WTC11 (cell line): ENCODE measurements at regions not wholly inside any gene's neighbourhood (a gene's known extent, or its start where the extent isn't known, plus 50 kb on each side); places are given as distances from the start of the nearest gene placed in this dataset.

Source experiments
- ATAC-seq: fragments of 200-7000 bp; cut with Tn5 transposase; 2 replicates; pipeline ENCODE4 v1.10.0; 2021; ENCODE audit warnings: mild to moderate bottlenecking, moderate library complexity
- CTCF ChIA-PET: fragments of 300-600 bp; sonication (Branson Sonifier 250); formaldehyde crosslinking; loops from one replicate; lab custom pipeline; 2021; ENCODE audit warnings: antibody characterized with exemption; lab: Charles Lee
- POLR2A ChIA-PET: fragments of 350-600 bp; sonication (Branson Sonifier 250); formaldehyde crosslinking; loops from one replicate; lab custom pipeline; 2021; ENCODE audit warnings: antibody characterized with exemption; lab: Charles Lee
- DNase-seq: peaks from one replicate; pipeline ENCODE4 v3.0.0; 2021; ENCODE audit warnings: low spot score
- H3K27ac Mint-ChIP-seq: 2 replicates; pipeline ENCODE4 v1.8.0; 2021; ENCODE audit warnings: mixed read lengths
- H3K27me3 Mint-ChIP-seq: 2 replicates; pipeline ENCODE4 v1.8.0; 2021; ENCODE audit warnings: low read depth, mild to moderate bottlenecking, moderate library complexity, mixed read lengths
- H3K36me3 Mint-ChIP-seq: 2 replicates; pipeline ENCODE4 v1.8.0; 2021; ENCODE audit warnings: mixed read lengths
- H3K4me1 Mint-ChIP-seq: 2 replicates; pipeline ENCODE4 v1.8.0; 2022; ENCODE audit warnings: mixed read lengths
- H3K4me3 Mint-ChIP-seq: 2 replicates; pipeline ENCODE4 v1.8.0; 2021; ENCODE audit warnings: mild to moderate bottlenecking, moderate library complexity, mixed read lengths
- H3K9me3 Mint-ChIP-seq: 2 replicates; pipeline ENCODE4 v1.8.0; 2021; ENCODE audit warnings: mixed read lengths
- ATF1 ChIP-seq: sonication (generic); formaldehyde crosslinking; IDR thresholded peaks from 2 replicates; pipeline ENCODE4 v1.8.1; 2023; ENCODE audit warnings: mild to moderate bottlenecking, moderate library complexity, missing genetic modification reagents
- CDX4 ChIP-seq: fragments of 250-450 bp; sonication (Bioruptor Pico); IDR thresholded peaks from 2 replicates; pipeline ENCODE4 v1.9.0; 2021; ENCODE audit warnings: moderate library complexity, mild to moderate bottlenecking, inconsistent platforms, borderline replicate concordance
- E2F1 ChIP-seq: sonication (generic); formaldehyde crosslinking; IDR thresholded peaks from 2 replicates; pipeline ENCODE4 v1.8.0; 2022; ENCODE audit warnings: mild to moderate bottlenecking, missing genetic modification reagents
- ELF4 ChIP-seq: sonication (generic); formaldehyde crosslinking; IDR thresholded peaks from 2 replicates; pipeline ENCODE4 v1.8.1; 2022; ENCODE audit warnings: low read depth, mild to moderate bottlenecking, moderate library complexity, missing genetic modification reagents
- EMX1 ChIP-seq: fragments of 250-450 bp; sonication (Bioruptor Pico); IDR thresholded peaks from 2 replicates; pipeline ENCODE4 v1.8.0; 2021; ENCODE audit warnings: mild to moderate bottlenecking
- ETV6 ChIP-seq: sonication (generic); formaldehyde crosslinking; IDR thresholded peaks from 2 replicates; pipeline ENCODE4 v1.8.1; 2022; ENCODE audit warnings: mild to moderate bottlenecking, missing genetic modification reagents
- FOXJ3 ChIP-seq: sonication (generic); formaldehyde crosslinking; IDR thresholded peaks from 2 replicates; pipeline ENCODE4 v1.9.0; 2021; ENCODE audit warnings: missing genetic modification reagents, mild to moderate bottlenecking, borderline replicate concordance
- FOXK1 ChIP-seq: sonication (generic); formaldehyde crosslinking; IDR thresholded peaks from 2 replicates; pipeline ENCODE4 v1.8.0; 2022; ENCODE audit warnings: mild to moderate bottlenecking, moderate library complexity, missing genetic modification reagents
- HMGA2 ChIP-seq: fragments of 250-450 bp; sonication (Bioruptor Pico); IDR thresholded peaks from 2 replicates; pipeline ENCODE4 v1.4.0; 2021; ENCODE audit warnings: mild to moderate bottlenecking, moderate library complexity
- HMGXB4 ChIP-seq: sonication (generic); formaldehyde crosslinking; IDR thresholded peaks from 2 replicates; pipeline ENCODE4 v1.8.1; 2023; ENCODE audit warnings: mild to moderate bottlenecking, moderate library complexity, missing genetic modification reagents
- IRF1 ChIP-seq: sonication (generic); formaldehyde crosslinking; IDR thresholded peaks from 2 replicates; pipeline ENCODE4 v1.8.0; 2023; ENCODE audit warnings: missing genetic modification reagents
- IRF2 ChIP-seq: sonication (generic); formaldehyde crosslinking; IDR thresholded peaks from 2 replicates; pipeline ENCODE4 v1.8.0; 2022; ENCODE audit warnings: low read depth, missing genetic modification reagents, borderline replicate concordance
- KAT7 ChIP-seq: sonication (generic); formaldehyde crosslinking; IDR thresholded peaks from 2 replicates; pipeline ENCODE4 v1.8.1; 2023; ENCODE audit warnings: missing genetic modification reagents, mild to moderate bottlenecking, borderline replicate concordance
- MYBL2 ChIP-seq: sonication (generic); formaldehyde crosslinking; IDR thresholded peaks from 2 replicates; pipeline ENCODE4 v1.8.1; 2023; ENCODE audit warnings: mild to moderate bottlenecking, moderate library complexity, missing genetic modification reagents
- NFE2L1 ChIP-seq: sonication (generic); formaldehyde crosslinking; IDR thresholded peaks from 2 replicates; pipeline ENCODE4 v1.8.1; 2023; ENCODE audit warnings: missing genetic modification reagents
- NFYB ChIP-seq: sonication (generic); formaldehyde crosslinking; conservative IDR thresholded peaks from 2 replicates; pipeline ENCODE4 v1.8.0; 2022; ENCODE audit warnings: low read depth, missing genetic modification reagents
- NR3C1 ChIP-seq: sonication (generic); formaldehyde crosslinking; conservative IDR thresholded peaks from 2 replicates; pipeline ENCODE4 v1.8.1; 2023; ENCODE audit warnings: low read depth, mild to moderate bottlenecking, missing genetic modification reagents
- PRRX2 ChIP-seq: fragments of 250-450 bp; sonication (Bioruptor Pico); IDR thresholded peaks from 2 replicates; pipeline ENCODE4 v1.8.0; 2021; ENCODE audit warnings: mild to moderate bottlenecking
- RELA ChIP-seq: sonication (generic); formaldehyde crosslinking; IDR thresholded peaks from 2 replicates; pipeline ENCODE4 v1.8.1; 2022; ENCODE audit warnings: missing genetic modification reagents, mild to moderate bottlenecking, borderline replicate concordance
- SMAD4 ChIP-seq: sonication (generic); formaldehyde crosslinking; IDR thresholded peaks from 2 replicates; pipeline ENCODE4 v1.8.0; 2022; ENCODE audit warnings: mild to moderate bottlenecking, missing genetic modification reagents
- SOX15 ChIP-seq: fragments of 250-450 bp; sonication (Bioruptor Pico); IDR thresholded peaks from 2 replicates; pipeline ENCODE4 v1.9.0; 2021; ENCODE audit warnings: mild to moderate bottlenecking
- SP1 ChIP-seq: sonication (generic); formaldehyde crosslinking; conservative IDR thresholded peaks from 2 replicates; pipeline ENCODE4 v1.8.1; 2022; ENCODE audit warnings: missing genetic modification reagents
- TEAD4 ChIP-seq: sonication (generic); formaldehyde crosslinking; IDR thresholded peaks from 2 replicates; pipeline ENCODE4 v1.8.0; 2022; ENCODE audit warnings: mild to moderate bottlenecking, missing genetic modification reagents
- TP53 ChIP-seq: sonication (generic); formaldehyde crosslinking; IDR thresholded peaks from 2 replicates; pipeline ENCODE4 v1.8.1; 2023; ENCODE audit warnings: mild to moderate bottlenecking, missing genetic modification reagents
- ZNF219 ChIP-seq: sonication (generic); formaldehyde crosslinking; IDR thresholded peaks from 2 replicates; pipeline ENCODE4 v1.8.0; 2023; ENCODE audit warnings: missing genetic modification reagents, mild to moderate bottlenecking, borderline replicate concordance
- ZNF512 ChIP-seq: sonication (generic); formaldehyde crosslinking; IDR thresholded peaks from 2 replicates; pipeline ENCODE4 v1.8.1; 2022; ENCODE audit warnings: missing genetic modification reagents, borderline replicate concordance
- TF ChIP-seq, protein P1 (sequence below): sonication (generic); formaldehyde crosslinking; IDR thresholded peaks from 2 replicates; pipeline ENCODE4 v1.8.0; 2022; ENCODE audit warnings: mild to moderate bottlenecking, missing genetic modification reagents
- TF ChIP-seq, protein P2 (sequence below): sonication (generic); formaldehyde crosslinking; IDR thresholded peaks from 2 replicates; pipeline ENCODE4 v1.8.1; 2023; ENCODE audit warnings: mild to moderate bottlenecking, missing genetic modification reagents
- TF ChIP-seq, protein P3 (sequence below): sonication (generic); formaldehyde crosslinking; IDR thresholded peaks from 2 replicates; pipeline ENCODE4 v1.8.1; 2023; ENCODE audit warnings: mild to moderate bottlenecking, missing genetic modification reagents, moderate library complexity

- POLR2A ChIA-PET = no interaction called here
- TF ChIP-seq, protein P1, sequence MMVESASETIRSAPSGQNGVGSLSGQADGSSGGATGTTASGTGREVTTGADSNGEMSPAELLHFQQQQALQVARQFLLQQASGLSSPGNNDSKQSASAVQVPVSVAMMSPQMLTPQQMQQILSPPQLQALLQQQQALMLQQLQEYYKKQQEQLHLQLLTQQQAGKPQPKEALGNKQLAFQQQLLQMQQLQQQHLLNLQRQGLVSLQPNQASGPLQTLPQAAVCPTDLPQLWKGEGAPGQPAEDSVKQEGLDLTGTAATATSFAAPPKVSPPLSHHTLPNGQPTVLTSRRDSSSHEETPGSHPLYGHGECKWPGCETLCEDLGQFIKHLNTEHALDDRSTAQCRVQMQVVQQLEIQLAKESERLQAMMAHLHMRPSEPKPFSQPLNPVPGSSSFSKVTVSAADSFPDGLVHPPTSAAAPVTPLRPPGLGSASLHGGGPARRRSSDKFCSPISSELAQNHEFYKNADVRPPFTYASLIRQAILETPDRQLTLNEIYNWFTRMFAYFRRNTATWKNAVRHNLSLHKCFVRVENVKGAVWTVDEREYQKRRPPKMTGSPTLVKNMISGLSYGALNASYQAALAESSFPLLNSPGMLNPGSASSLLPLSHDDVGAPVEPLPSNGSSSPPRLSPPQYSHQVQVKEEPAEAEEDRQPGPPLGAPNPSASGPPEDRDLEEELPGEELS (CRISPR knock-in tag) = no peak
- TF ChIP-seq FOXK1 (CRISPR knock-in tag) (no peak), NR3C1 (CRISPR knock-in tag) (no peak), RELA (CRISPR knock-in tag) (no peak), HMGXB4 (CRISPR knock-in tag) (no peak), TEAD4 (no peak), E2F1 (CRISPR knock-in tag) (no peak), TP53 (no peak), IRF2 (no peak), EMX1 (CRISPR knock-in tag) (no peak), NFE2L1 (no peak), ATF1 (CRISPR knock-in tag) (no peak)
- TF ChIP-seq, all 79 proteins: peak for 0
- H3K9me3 Mint-ChIP-seq = peaks cover 27% of the 10 kb centered on the region
- H3K4me3 Mint-ChIP-seq = no peak overlapping the region
- H3K27me3 Mint-ChIP-seq = no peaks in the 10 kb centered on the region
- H3K27ac Mint-ChIP-seq = no peak overlapping the region
- H3K4me1 Mint-ChIP-seq = no peaks in the 10 kb centered on the region
- DNase-seq (no peak), ATAC-seq (no peak)
- peaks cover 28% of the 10 kb centered on the region for H3K36me3 Mint-ChIP-seq
- CTCF ChIA-PET = no interaction called here
These were observed 99.0 kb upstream of the DCAF12L2 start for GRCh38 chrX:126265116-126265515.

DNA sequence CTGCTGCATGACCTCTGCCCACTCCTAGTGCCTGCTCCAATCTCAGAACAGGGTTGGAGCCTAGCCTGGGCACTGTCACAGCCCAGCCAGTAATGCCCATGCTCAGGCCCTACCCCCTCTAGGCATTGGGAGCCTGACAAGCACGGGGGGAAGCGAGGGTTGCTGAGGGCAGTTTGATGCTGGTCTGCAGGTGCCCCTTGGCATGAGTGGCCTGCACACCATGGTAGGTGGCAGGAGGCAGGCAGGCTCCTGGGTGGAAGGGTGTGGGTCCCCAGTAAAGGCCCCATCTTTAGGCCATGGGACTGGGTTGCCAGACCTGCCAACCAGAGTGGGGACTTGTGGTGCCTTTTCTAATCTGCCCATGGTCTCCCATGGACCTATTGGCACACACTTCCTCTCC is 72.1 kb upstream of the DCAF12L2 start:
- no peak overlapping the region for H3K27ac Mint-ChIP-seq
- H3K36me3 Mint-ChIP-seq = no peaks in the 10 kb centered on the region
- DNase-seq (no peak), ATAC-seq (no peak)
- CTCF ChIA-PET = no interaction called here
- no peak overlapping the region for H3K4me3 Mint-ChIP-seq
- POLR2A ChIA-PET = no interaction called here
- no peaks in the 10 kb centered on the region for H3K27me3 Mint-ChIP-seq
- H3K4me1 Mint-ChIP-seq = no peaks in the 10 kb centered on the region
- H3K9me3 Mint-ChIP-seq = no peaks in the 10 kb centered on the region
- TF ChIP-seq ETV6 (CRISPR knock-in tag) = no peak
- no peak for TF ChIP-seq HMGA2 (CRISPR knock-in tag)
- TF ChIP-seq FOXJ3 (CRISPR knock-in tag) = no peak
- TF ChIP-seq PRRX2 (CRISPR knock-in tag) = no peak
- TF ChIP-seq ZNF512 (CRISPR knock-in tag) = no peak
- TF ChIP-seq SMAD4 (CRISPR knock-in tag) = no peak
- TF ChIP-seq, protein P2, sequence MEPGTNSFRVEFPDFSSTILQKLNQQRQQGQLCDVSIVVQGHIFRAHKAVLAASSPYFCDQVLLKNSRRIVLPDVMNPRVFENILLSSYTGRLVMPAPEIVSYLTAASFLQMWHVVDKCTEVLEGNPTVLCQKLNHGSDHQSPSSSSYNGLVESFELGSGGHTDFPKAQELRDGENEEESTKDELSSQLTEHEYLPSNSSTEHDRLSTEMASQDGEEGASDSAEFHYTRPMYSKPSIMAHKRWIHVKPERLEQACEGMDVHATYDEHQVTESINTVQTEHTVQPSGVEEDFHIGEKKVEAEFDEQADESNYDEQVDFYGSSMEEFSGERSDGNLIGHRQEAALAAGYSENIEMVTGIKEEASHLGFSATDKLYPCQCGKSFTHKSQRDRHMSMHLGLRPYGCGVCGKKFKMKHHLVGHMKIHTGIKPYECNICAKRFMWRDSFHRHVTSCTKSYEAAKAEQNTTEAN = no peak
- TF ChIP-seq CDX4 (CRISPR knock-in tag) = no peak
- TF ChIP-seq, protein P3, sequence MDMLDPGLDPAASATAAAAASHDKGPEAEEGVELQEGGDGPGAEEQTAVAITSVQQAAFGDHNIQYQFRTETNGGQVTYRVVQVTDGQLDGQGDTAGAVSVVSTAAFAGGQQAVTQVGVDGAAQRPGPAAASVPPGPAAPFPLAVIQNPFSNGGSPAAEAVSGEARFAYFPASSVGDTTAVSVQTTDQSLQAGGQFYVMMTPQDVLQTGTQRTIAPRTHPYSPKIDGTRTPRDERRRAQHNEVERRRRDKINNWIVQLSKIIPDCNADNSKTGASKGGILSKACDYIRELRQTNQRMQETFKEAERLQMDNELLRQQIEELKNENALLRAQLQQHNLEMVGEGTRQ (CRISPR knock-in tag) = no peak
- no peak for TF ChIP-seq FOXK1 (CRISPR knock-in tag)
- TF ChIP-seq SP1 (CRISPR knock-in tag) = no peak
- no peak for TF ChIP-seq KAT7 (CRISPR knock-in tag)
- no peak for TF ChIP-seq MYBL2 (CRISPR knock-in tag)
- TF ChIP-seq IRF1 (CRISPR knock-in tag) = no peak
- TF ChIP-seq SOX15 (CRISPR knock-in tag) = no peak
- no peak for TF ChIP-seq ZNF219
- TF ChIP-seq NFYB (CRISPR knock-in tag) = no peak
- TF ChIP-seq ELF4 (CRISPR knock-in tag) = no peak
